OCI-LY1 (cell line): ENCODE measurements at regions not wholly inside any gene's neighbourhood (a gene's known extent, or its start where the extent isn't known, plus 50 kb on each side); places are given as distances from the start of the nearest gene placed in this dataset.

ENCODE experiments used
- H2AFZ ChIP-seq: fragments of 200-600 bp; sonication (generic), shearing (Covaris generic); 2 replicates; pipeline ENCODE4 v1.6.0; 2014; ENCODE audit warnings: antibody characterized with exemption, mild to moderate bottlenecking, low read length
- H3F3A ChIP-seq: fragments of 200-600 bp; sonication (generic), shearing (Covaris generic); 2 replicates; pipeline ENCODE4 v1.6.0; 2014; ENCODE audit warnings: mild to moderate bottlenecking, antibody characterized with exemption, low read length, moderate library complexity; ENCODE audit not compliant: insufficient read depth
- H3K27ac ChIP-seq: fragments of 200-600 bp; sonication (generic); 2 replicates; pipeline ENCODE4 v1.5.1; 2014; ENCODE audit warnings: low read length, mixed run types, mild to moderate bottlenecking, low read depth; ENCODE audit not compliant: poor library complexity, severe bottlenecking
- H3K27me3 ChIP-seq: fragments of 200-600 bp; sonication (generic); 2 replicates; pipeline ENCODE4 v1.6.0; 2014; ENCODE audit warnings: antibody characterized with exemption, mild to moderate bottlenecking, low read length, moderate library complexity; ENCODE audit not compliant: insufficient read depth
- H3K36me3 ChIP-seq: fragments of 200-600 bp; sonication (generic); 2 replicates; pipeline ENCODE4 v1.6.1; 2014; ENCODE audit warnings: mild to moderate bottlenecking, antibody characterized with exemption, low read length, moderate library complexity, mixed read lengths; ENCODE audit not compliant: insufficient read depth
- H3K4me1 ChIP-seq: fragments of 200-600 bp; sonication (generic); 2 replicates; pipeline ENCODE4 v1.5.1; 2014; ENCODE audit warnings: mild to moderate bottlenecking, low read length, moderate library complexity; ENCODE audit not compliant: insufficient read depth, severe bottlenecking
- H3K4me2 ChIP-seq: fragments of 200-600 bp; sonication (generic), shearing (Covaris generic); 2 replicates; pipeline ENCODE4 v1.6.1; 2014; ENCODE audit warnings: low read length
- H3K4me3 ChIP-seq: fragments of 200-600 bp; sonication (generic); 2 replicates; pipeline ENCODE4 v1.5.1; 2014; ENCODE audit warnings: low read length, low read depth, mild to moderate bottlenecking, mixed read lengths; ENCODE audit not compliant: poor library complexity, severe bottlenecking
- H3K79me2 ChIP-seq: fragments of 200-600 bp; shearing (Covaris generic); 2 replicates; pipeline ENCODE4 v1.6.1; 2016; ENCODE audit warnings: mixed run types, low read length, mixed read lengths; ENCODE audit not compliant: insufficient read depth
- H3K9ac ChIP-seq: fragments of 200-600 bp; sonication (generic), shearing (Covaris generic); 2 replicates; pipeline ENCODE4 v1.6.1; 2014; ENCODE audit warnings: mild to moderate bottlenecking, low read length, mixed read lengths
- H3K9me2 ChIP-seq: fragments of 200-600 bp; sonication (generic), shearing (Covaris generic); 2 replicates; pipeline ENCODE4 v1.6.1; 2014; ENCODE audit warnings: low read depth, mild to moderate bottlenecking, low read length, mixed read lengths
- H3K9me3 ChIP-seq: fragments of 200-600 bp; shearing (Covaris generic); 2 replicates; pipeline ENCODE4 v1.6.1; 2014; ENCODE audit warnings: low read length, mixed read lengths
- H4K20me1 ChIP-seq: fragments of 200-600 bp; sonication (generic), shearing (Covaris generic); 2 replicates; pipeline ENCODE4 v1.6.0; 2016; ENCODE audit warnings: mild to moderate bottlenecking, low read length; ENCODE audit not compliant: insufficient read depth
- EZH2 ChIP-seq: fragments of 200-600 bp; sonication (generic), shearing (Covaris generic); IDR thresholded peaks from 2 replicates; pipeline ENCODE4 v1.8.0; 2017; ENCODE audit warnings: borderline replicate concordance, mixed run types, mild to moderate bottlenecking, antibody characterized with exemption, low read length, moderate library complexity, mixed read lengths
- TF ChIP-seq, protein P1 (sequence below): fragments of 200-600 bp; sonication (generic), shearing (Covaris generic); IDR thresholded peaks from 2 replicates; pipeline ENCODE4 v1.5.1; 2017; ENCODE audit warnings: mild to moderate bottlenecking, antibody characterized with exemption, low read length, moderate library complexity, mixed read lengths

DNA sequence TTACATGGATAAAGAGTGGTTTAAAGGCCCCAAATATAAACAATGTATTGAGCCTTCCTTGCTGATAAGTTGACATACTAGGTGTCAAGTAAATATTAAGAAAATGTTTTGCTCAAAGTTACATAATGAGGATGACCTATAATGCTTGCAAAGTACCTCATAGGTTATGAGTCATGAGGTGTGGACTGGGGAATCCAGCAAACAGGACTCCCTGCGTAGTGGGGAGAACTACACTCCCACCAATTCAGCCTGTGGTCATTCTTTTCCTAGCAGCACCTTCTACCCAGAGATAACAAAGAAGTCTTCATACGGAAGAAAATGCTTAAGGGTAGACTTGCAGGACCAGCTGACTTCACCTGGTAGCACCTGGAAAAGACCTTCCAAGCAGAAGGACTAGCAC is 418.9 kb upstream of the CPEB2 start:
- H3F3A ChIP-seq = no peaks in the 10 kb centered on the region
- no peak overlapping the region for H3K4me3 ChIP-seq
- TF ChIP-seq, protein P1, sequence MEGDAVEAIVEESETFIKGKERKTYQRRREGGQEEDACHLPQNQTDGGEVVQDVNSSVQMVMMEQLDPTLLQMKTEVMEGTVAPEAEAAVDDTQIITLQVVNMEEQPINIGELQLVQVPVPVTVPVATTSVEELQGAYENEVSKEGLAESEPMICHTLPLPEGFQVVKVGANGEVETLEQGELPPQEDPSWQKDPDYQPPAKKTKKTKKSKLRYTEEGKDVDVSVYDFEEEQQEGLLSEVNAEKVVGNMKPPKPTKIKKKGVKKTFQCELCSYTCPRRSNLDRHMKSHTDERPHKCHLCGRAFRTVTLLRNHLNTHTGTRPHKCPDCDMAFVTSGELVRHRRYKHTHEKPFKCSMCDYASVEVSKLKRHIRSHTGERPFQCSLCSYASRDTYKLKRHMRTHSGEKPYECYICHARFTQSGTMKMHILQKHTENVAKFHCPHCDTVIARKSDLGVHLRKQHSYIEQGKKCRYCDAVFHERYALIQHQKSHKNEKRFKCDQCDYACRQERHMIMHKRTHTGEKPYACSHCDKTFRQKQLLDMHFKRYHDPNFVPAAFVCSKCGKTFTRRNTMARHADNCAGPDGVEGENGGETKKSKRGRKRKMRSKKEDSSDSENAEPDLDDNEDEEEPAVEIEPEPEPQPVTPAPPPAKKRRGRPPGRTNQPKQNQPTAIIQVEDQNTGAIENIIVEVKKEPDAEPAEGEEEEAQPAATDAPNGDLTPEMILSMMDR = no peak
- no peak for TF ChIP-seq EZH2
- no peak overlapping the region for H2AFZ ChIP-seq
- H3K36me3 ChIP-seq = no peaks in the 10 kb centered on the region
- H3K27ac ChIP-seq = no peak overlapping the region
- no peaks in the 10 kb centered on the region for H3K4me1 ChIP-seq
- H3K9ac ChIP-seq = no peak overlapping the region
- no peaks in the 10 kb centered on the region for H4K20me1 ChIP-seq
- H3K9me3 ChIP-seq = no peaks in the 10 kb centered on the region
- no peaks in the 10 kb centered on the region for H3K79me2 ChIP-seq
- H3K4me2 ChIP-seq = no peak overlapping the region
- no peaks in the 10 kb centered on the region for H3K9me2 ChIP-seq
- no peaks in the 10 kb centered on the region for H3K27me3 ChIP-seq

- Histone ChIP-seq H3K4me2 (no peak overlapping the region), H3F3A (no peaks in the 10 kb centered on the region), H3K79me2 (no peaks in the 10 kb centered on the region), H4K20me1 (no peaks in the 10 kb centered on the region), H3K27ac (no peak overlapping the region), H3K9ac (no peak overlapping the region), H3K9me3 (no peaks in the 10 kb centered on the region), H3K36me3 (no peaks in the 10 kb centered on the region), H3K4me1 (no peaks in the 10 kb centered on the region), H3K4me3 (no peak overlapping the region), H2AFZ (no peak overlapping the region), H3K27me3 (no peaks in the 10 kb centered on the region), H3K9me2 (no peaks in the 10 kb centered on the region)
- TF ChIP-seq EZH2 = no peak
- TF ChIP-seq, protein P1 = no peak
These were observed 418.5 kb upstream of the CPEB2 start for GRCh38 chr4:14583752-14584151.

- H2AFZ ChIP-seq = no peak overlapping the region
- H4K20me1 ChIP-seq = no peaks in the 10 kb centered on the region
- H3K4me1 ChIP-seq = no peaks in the 10 kb centered on the region
- TF ChIP-seq, protein P1 = no peak
- TF ChIP-seq EZH2 = no peak
- no peaks in the 10 kb centered on the region for H3K27me3 ChIP-seq
- no peak overlapping the region for H3K9ac ChIP-seq
- H3F3A ChIP-seq = no peaks in the 10 kb centered on the region
- H3K4me2 ChIP-seq = no peak overlapping the region
- no peaks in the 10 kb centered on the region for H3K79me2 ChIP-seq
- no peak overlapping the region for H3K27ac ChIP-seq
- no peak overlapping the region for H3K4me3 ChIP-seq
- no peaks in the 10 kb centered on the region for H3K9me3 ChIP-seq
- no peaks in the 10 kb centered on the region for H3K9me2 ChIP-seq
- H3K36me3 ChIP-seq = no peaks in the 10 kb centered on the region
These were observed 409.3 kb upstream of the CPEB2 start for GRCh38 chr4:14592950-14593349.
